Esophagus squamous epithelium (tissue), 4 donors: ENCODE measurements at regions not wholly inside any gene's neighbourhood (a gene's known extent, or its start where the extent isn't known, plus 50 kb on each side); places are given as distances from the start of the nearest gene placed in this dataset.

Experiments
- CTCF ChIP-seq, 6 experiments: fragments of 450-650 bp in 4 of 6; fragments of 200-600 bp in 2 of 6; sonication (generic) in 2 of 6; IDR thresholded peaks; one replicate each; pipeline ENCODE4 v1.5.1; 2016 to 2019; ENCODE audit warnings: antibody characterized with exemption in 6 of 6, mild to moderate bottlenecking in 4 of 6, moderate library complexity in 4 of 6
- POLR2A ChIP-seq, 4 donors: fragments of 450-650 bp; IDR thresholded peaks; one replicate each; pipeline ENCODE4 v1.6.1; 2017; ENCODE audit warnings: antibody characterized with exemption in 4 of 4, mild to moderate bottlenecking in 4 of 4, moderate library complexity in 3 of 4

DNA sequence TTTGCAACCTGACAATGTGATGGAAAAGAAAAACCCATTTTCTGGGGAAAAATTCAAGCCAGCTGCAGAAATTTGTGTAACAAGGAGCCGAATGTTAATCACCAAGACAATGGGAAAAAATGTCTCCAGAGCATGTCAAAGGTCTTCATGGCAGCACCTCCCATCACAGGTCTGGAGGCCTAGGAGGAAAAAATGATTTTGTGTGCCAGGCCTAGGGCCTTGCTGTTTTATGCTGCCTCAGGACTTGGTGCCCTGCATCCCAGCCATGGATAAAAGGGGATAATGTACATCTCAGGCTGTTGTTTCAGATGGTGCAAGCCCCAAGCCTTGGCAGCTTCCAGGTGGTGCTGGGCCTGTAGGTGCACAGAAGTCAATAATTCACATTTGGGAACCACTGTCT is 747.7 kb downstream of the C6orf118 start:
- TF ChIP-seq CTCF (IDR thresholded peaks at IDR 0.05) (no peak), POLR2A (IDR thresholded peaks at IDR 0.05) (no peak)
